Neutrophil (primary cell): ENCODE measurements at regions not wholly inside any gene's neighbourhood (a gene's known extent, or its start where the extent isn't known, plus 50 kb on each side); places are given as distances from the start of the nearest gene placed in this dataset.

Experiments used
- H3K27ac ChIP-seq: fragments of 200-600 bp; sonication (generic); 2 replicates; pipeline ENCODE4 v1.5.1; 2016; ENCODE audit warnings: mild to moderate bottlenecking, moderate library complexity
- H3K27me3 ChIP-seq: fragments of 200-600 bp; sonication (generic); 2 replicates; pipeline ENCODE4 v1.6.0; 2016; ENCODE audit warnings: mild to moderate bottlenecking
- H3K36me3 ChIP-seq: fragments of 200-600 bp; sonication (generic); 2 replicates; pipeline ENCODE4 v1.5.1; 2017
- H3K4me1 ChIP-seq, 2 experiments: fragments of 200-600 bp in 1 of 2; sonication (generic) in 1 of 2; 1 replicate in 1 of 2; 2 replicates in 1 of 2; pipeline versions ENCODE4 v1.5.1 to v1.6.1; 2013 to 2016; ENCODE audit warnings: low read depth in 1 of 2, low read length in 1 of 2, mild to moderate bottlenecking in 1 of 2, moderate library complexity in 1 of 2; ENCODE audit not compliant: control insufficient read depth in 1 of 2, insufficient read depth in 1 of 2
- H3K4me3 ChIP-seq, 2 experiments: fragments of 200-600 bp in 1 of 2; sonication (generic) in 1 of 2; 1 replicate in 1 of 2; 2 replicates in 1 of 2; pipeline ENCODE4 v1.5.1; 2013 to 2016; ENCODE audit warnings: low read depth in 1 of 2, low read length in 1 of 2, mild to moderate bottlenecking in 1 of 2, moderate library complexity in 1 of 2
- H3K9me3 ChIP-seq: fragments of 200-600 bp; sonication (generic); 2 replicates; pipeline ENCODE4 v1.5.1; 2016
- CTCF ChIP-seq: fragments of 200-600 bp; sonication (generic); IDR thresholded peaks from 2 replicates; pipeline ENCODE4 v1.5.1; 2016; ENCODE audit warnings: antibody characterized with exemption

DNA sequence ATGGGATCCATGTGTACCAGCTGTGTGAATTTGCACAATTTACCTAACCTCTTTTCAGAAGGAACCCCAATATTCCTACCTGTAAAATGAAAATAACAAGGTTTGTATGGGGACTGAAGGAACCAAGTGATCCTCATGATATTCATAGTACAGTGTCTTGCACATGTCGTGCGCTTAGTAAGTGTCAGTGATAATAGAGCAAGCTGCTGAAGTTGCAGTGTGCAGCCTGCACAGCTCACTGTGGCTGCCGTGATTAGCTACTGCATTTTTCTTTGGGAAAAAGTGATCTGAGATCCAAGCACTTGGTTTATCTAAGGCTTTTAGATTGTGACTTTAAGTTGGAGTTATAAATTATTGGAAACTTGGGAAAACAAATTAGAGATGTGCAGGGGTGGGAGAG, 135.9 kb upstream of the FRY start:
- Histone ChIP-seq H3K9me3 (no peaks in the 10 kb centered on the region), H3K27me3 (no peaks in the 10 kb centered on the region), H3K4me3 (no peak overlapping the region), H3K27ac (no peak overlapping the region), H3K36me3 (no peaks in the 10 kb centered on the region), H3K4me1 (no peaks in the 10 kb centered on the region)
- TF ChIP-seq CTCF = no peak

- no peak overlapping the region for H3K27ac ChIP-seq
- H3K36me3 ChIP-seq = no peaks in the 10 kb centered on the region
- no peak for TF ChIP-seq CTCF
- no peaks in the 10 kb centered on the region for H3K9me3 ChIP-seq
- no peaks in the 10 kb centered on the region for H3K27me3 ChIP-seq
- H3K4me3 ChIP-seq = no peak overlapping the region
- no peaks in the 10 kb centered on the region for H3K4me1 ChIP-seq
These were observed 135.1 kb upstream of the FRY start for GRCh38 chr13:31896427-31896826.

DNA sequence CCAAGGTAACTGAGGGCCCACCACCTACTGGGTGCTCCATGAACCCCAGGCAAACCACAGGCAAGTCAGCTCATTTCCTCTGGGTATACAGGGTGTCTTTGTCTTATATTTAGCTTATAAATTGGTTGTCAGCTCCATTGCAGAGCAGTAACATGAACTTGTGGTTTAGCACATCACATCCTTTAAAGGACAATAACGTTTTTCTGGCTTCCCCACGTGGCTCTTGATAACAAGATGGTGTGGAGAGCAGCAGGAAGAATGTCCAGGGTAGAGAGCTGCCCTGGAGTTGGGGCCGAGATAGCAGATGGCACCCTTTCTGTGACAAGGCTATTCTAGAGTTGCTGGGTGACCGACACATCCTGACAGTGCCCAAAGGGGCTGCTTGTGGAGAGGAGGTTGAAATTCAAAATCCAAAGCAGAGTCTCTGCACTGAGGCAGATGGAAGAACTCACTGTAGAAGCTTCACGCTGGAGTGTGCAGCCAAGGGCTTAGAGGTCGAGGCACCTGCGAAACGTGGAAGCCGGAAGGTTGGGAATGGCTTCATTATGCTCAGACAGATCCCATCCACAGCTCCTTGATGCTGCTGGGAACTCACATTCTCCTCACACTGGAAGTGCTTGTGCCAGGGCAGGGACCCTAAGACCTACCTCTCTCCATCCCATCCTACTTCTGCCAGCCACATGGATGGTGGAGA, 133.0 kb upstream of the FRY start:
- Histone ChIP-seq H3K4me3 (no peak overlapping the region), H3K27ac (no peak overlapping the region), H3K4me1 (peaks cover 0 to 7% of the 10 kb centered on the region in 2 experiments), H3K9me3 (no peaks in the 10 kb centered on the region), H3K27me3 (no peaks in the 10 kb centered on the region), H3K36me3 (no peaks in the 10 kb centered on the region)
- no peak for TF ChIP-seq CTCF

GRCh38 chr13:31901985-31902384, 129.6 kb upstream of the FRY start:
- H3K4me3 ChIP-seq = no peak overlapping the region
- no peaks in the 10 kb centered on the region for H3K36me3 ChIP-seq
- H3K27ac ChIP-seq = no peak overlapping the region
- H3K9me3 ChIP-seq = no peaks in the 10 kb centered on the region
- TF ChIP-seq CTCF = no peak
- peaks cover 0 to 12% of the 10 kb centered on the region in 2 experiments for H3K4me1 ChIP-seq
- no peaks in the 10 kb centered on the region for H3K27me3 ChIP-seq

DNA sequence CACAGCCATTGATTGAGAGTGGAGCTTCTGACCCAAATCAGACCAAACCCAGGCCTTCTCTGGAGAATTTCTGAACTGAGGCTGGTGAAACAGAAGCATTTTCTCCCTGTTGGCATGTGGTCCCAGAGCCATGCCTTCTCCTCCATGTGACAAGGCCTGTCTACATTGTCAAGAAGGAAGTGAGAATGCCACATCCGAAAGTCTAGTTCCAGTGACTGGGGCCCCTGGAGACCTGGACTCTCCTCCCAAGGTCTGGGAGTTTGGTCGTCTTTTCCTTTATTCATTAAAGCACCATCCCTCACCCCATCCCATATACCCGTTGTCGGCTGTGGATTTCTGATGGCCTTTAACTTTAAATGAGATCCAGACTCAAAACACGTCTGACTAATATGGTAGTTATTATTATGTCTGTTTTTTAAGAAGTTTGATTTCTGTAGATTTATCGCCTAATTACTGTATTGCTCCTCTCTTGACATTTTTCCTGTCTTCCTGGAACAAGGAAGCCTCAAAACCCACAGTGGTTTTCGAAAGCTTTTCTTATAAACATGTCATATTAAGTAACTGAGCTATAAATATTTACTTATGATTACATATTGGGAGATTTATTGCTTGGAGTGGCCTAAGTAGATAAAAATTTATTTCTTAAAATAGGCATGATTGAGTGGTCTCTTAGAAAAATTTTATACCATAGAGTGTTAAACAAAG, 128.3 kb upstream of the FRY start:
- peaks cover under 1 to 12% of the 10 kb centered on the region in 2 experiments for H3K4me1 ChIP-seq
- no peaks in the 10 kb centered on the region for H3K36me3 ChIP-seq
- no peaks in the 10 kb centered on the region for H3K27me3 ChIP-seq
- no peak overlapping the region for H3K4me3 ChIP-seq
- no peak overlapping the region for H3K27ac ChIP-seq
- no peaks in the 10 kb centered on the region for H3K9me3 ChIP-seq
- no peak for TF ChIP-seq CTCF
